ENCODE measurements at regions not wholly inside any gene's neighbourhood (a gene's known extent, or its start where the extent isn't known, plus 50 kb on each side); places are given as distances from the start of the nearest gene placed in this dataset.

DNA sequence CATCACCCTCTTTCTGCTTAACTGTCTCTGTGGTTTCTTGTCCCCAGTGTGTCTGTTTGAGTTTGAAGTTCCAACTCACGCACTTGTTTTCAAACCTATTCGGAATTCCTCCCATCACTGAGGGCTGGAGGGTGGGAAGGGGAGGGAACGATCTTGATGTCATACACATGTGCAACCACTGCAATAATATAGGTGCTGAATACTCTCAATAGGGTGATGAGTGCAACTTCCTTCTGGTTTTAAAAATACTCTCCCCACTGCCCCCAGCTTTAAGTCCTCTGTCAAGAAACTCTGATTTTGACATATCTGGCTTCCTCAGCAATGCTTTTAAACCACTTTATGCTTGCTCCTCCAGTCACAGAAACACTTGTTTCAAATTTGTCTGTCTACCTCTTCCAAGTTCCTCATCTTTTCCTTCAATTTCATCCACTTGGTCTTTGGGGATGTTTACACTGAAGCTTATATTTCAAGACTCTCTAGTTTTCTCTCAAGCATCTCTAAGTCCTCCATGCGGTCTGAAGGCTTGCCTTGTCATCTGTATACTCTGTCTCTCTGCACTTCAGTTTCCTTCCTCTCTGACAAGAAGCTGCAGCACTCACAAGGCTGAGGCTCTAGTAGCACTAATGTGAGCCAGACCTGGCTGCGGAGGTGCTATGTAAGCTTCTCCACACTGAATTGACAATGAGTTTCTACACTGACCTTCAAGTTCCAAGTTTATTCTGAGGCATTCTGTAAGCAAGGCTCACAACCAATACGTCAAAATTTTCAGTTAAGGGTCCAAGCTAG lies 422.3 kb downstream of the ZEB2 start:
- Histone ChIP-seq H3K9me3 (no peaks in the 10 kb centered on the region), H3K36me3 (no peaks in the 10 kb centered on the region), H3K27ac (no peak overlapping the region), H3K4me3 (no peak overlapping the region), H3K4me1 (no peaks in the 10 kb centered on the region), H3K27me3 (no peaks in the 10 kb centered on the region)
- TF ChIP-seq, protein P1, sequence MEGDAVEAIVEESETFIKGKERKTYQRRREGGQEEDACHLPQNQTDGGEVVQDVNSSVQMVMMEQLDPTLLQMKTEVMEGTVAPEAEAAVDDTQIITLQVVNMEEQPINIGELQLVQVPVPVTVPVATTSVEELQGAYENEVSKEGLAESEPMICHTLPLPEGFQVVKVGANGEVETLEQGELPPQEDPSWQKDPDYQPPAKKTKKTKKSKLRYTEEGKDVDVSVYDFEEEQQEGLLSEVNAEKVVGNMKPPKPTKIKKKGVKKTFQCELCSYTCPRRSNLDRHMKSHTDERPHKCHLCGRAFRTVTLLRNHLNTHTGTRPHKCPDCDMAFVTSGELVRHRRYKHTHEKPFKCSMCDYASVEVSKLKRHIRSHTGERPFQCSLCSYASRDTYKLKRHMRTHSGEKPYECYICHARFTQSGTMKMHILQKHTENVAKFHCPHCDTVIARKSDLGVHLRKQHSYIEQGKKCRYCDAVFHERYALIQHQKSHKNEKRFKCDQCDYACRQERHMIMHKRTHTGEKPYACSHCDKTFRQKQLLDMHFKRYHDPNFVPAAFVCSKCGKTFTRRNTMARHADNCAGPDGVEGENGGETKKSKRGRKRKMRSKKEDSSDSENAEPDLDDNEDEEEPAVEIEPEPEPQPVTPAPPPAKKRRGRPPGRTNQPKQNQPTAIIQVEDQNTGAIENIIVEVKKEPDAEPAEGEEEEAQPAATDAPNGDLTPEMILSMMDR (IDR thresholded peaks at IDR 0.05): no peak
- TF ChIP-seq POLR2A (IDR thresholded peaks at IDR 0.05): no peak
- no peak for DNase-seq

GRCh38 chr2:144096531-144096930 lies 423.4 kb downstream of the ZEB2 start:
- TF ChIP-seq, protein P1 (IDR thresholded peaks at IDR 0.05): no peak
- TF ChIP-seq POLR2A (IDR thresholded peaks at IDR 0.05): no peak
- no peak for DNase-seq
- no peak overlapping the region for H3K27ac ChIP-seq
- H3K4me1 ChIP-seq: no peaks in the 10 kb centered on the region
- no peak overlapping the region for H3K4me3 ChIP-seq
- no peaks in the 10 kb centered on the region for H3K36me3 ChIP-seq
- no peaks in the 10 kb centered on the region for H3K9me3 ChIP-seq
- no peaks in the 10 kb centered on the region for H3K27me3 ChIP-seq

- no peak for DNase-seq
- Histone ChIP-seq H3K27me3 (no peaks in the 10 kb centered on the region), H3K9me3 (no peaks in the 10 kb centered on the region), H3K4me1 (no peaks in the 10 kb centered on the region), H3K4me3 (no peak overlapping the region), H3K36me3 (no peaks in the 10 kb centered on the region), H3K27ac (no peak overlapping the region)
- TF ChIP-seq POLR2A (IDR thresholded peaks at IDR 0.05): no peak
- TF ChIP-seq, protein P1 (IDR thresholded peaks at IDR 0.05): no peak
Observed at GRCh38 chr2:144094408-144095151, 425.3 kb downstream of the ZEB2 start.

GRCh38 chr2:144091622-144092021 lies 428.3 kb downstream of the ZEB2 start:
- Histone ChIP-seq H3K9me3 (no peaks in the 10 kb centered on the region), H3K4me1 (no peaks in the 10 kb centered on the region), H3K27ac (no peak overlapping the region), H3K36me3 (no peaks in the 10 kb centered on the region), H3K27me3 (no peaks in the 10 kb centered on the region), H3K4me3 (no peak overlapping the region)
- DNase-seq: no peak
- no peak for TF ChIP-seq POLR2A (IDR thresholded peaks at IDR 0.05)
- TF ChIP-seq, protein P1 (IDR thresholded peaks at IDR 0.05): no peak

- no peaks in the 10 kb centered on the region for H3K27me3 ChIP-seq
- no peak overlapping the region for H3K4me3 ChIP-seq
- DNase-seq: no peak
- no peaks in the 10 kb centered on the region for H3K36me3 ChIP-seq
- H3K9me3 ChIP-seq: no peaks in the 10 kb centered on the region
- no peak overlapping the region for H3K27ac ChIP-seq
- no peaks in the 10 kb centered on the region for H3K4me1 ChIP-seq
- no peak for TF ChIP-seq POLR2A (IDR thresholded peaks at IDR 0.05)
- TF ChIP-seq, protein P1 (IDR thresholded peaks at IDR 0.05): no peak
Observed at GRCh38 chr2:144088863-144089262, 431.1 kb downstream of the ZEB2 start.

Measured in Peyer's patch (tissue), 4 donors.